EH (cell line): ENCODE measurements at regions not wholly inside any gene's neighbourhood (a gene's known extent, or its start where the extent isn't known, plus 50 kb on each side); places are given as distances from the start of the nearest gene placed in this dataset.
A peak's percentile ranks its signal among the peaks of the same experiment; 100 is the strongest.

Source experiments
- DNase-seq: peaks from one replicate; pipeline ENCODE4 v3.0.0-alpha.2; 2015; ENCODE audit warnings: low read depth

- DNase-seq, result no peak
Measured at GRCh38 chr4:111713276-111713675, 432.0 kb upstream of the FAM241A start.

- DNase-seq, result no peak
Measured at GRCh38 chr4:111717921-111718320, 427.3 kb upstream of the FAM241A start.

- no peak for DNase-seq
Measured at GRCh38 chr4:111718763-111719559, 426.3 kb upstream of the FAM241A start.

GRCh38 chr4:111720866-111721265, 424.4 kb upstream of the FAM241A start:
- no peak for DNase-seq

GRCh38 chr4:111722213-111722720, 423.0 kb upstream of the FAM241A start:
- DNase-seq, result no peak

GRCh38 chr4:111736516-111736915, 408.7 kb upstream of the FAM241A start:
- no peak for DNase-seq

GRCh38 chr4:111744847-111745246, 400.4 kb upstream of the FAM241A start:
- DNase-seq, result no peak

- DNase-seq, result no peak
Measured at GRCh38 chr4:111748157-111748556, 397.1 kb upstream of the FAM241A start.

GRCh38 chr4:111754003-111754402, 391.3 kb upstream of the FAM241A start:
- no peak for DNase-seq

- DNase-seq, result no peak
Measured at GRCh38 chr4:111755571-111755970, 389.7 kb upstream of the FAM241A start.

GRCh38 chr4:111761531-111761930, 383.7 kb upstream of the FAM241A start:
- peak; percentile 14 for DNase-seq

- no peak for DNase-seq
Measured at GRCh38 chr4:111770514-111770913, 374.7 kb upstream of the FAM241A start.

- peak; percentile 4 for DNase-seq
Measured at GRCh38 chr4:111773858-111774257, 371.4 kb upstream of the FAM241A start.

- peak; percentile 15 for DNase-seq
Measured at GRCh38 chr4:111775556-111776297, 369.5 kb upstream of the FAM241A start.

- DNase-seq, result peak; percentile 15
Measured at GRCh38 chr4:111776561-111776960, 368.7 kb upstream of the FAM241A start.

- DNase-seq, result peak; percentile 2
Measured at GRCh38 chr4:111778543-111778942, 366.7 kb upstream of the FAM241A start.

GRCh38 chr4:111780965-111781364, 364.3 kb upstream of the FAM241A start:
- DNase-seq, result no peak

- no peak for DNase-seq
Measured at GRCh38 chr4:111781611-111782010, 363.6 kb upstream of the FAM241A start.

GRCh38 chr4:111788099-111788498, 357.2 kb upstream of the FAM241A start:
- DNase-seq, result no peak

GRCh38 chr4:111789901-111790640, 355.2 kb upstream of the FAM241A start:
- no peak for DNase-seq

GRCh38 chr4:111792632-111793031, 352.6 kb upstream of the FAM241A start:
- no peak for DNase-seq

GRCh38 chr4:111793433-111794091, 351.7 kb upstream of the FAM241A start:
- no peak for DNase-seq
